ENCODE measurements at regions not wholly inside any gene's neighbourhood (a gene's known extent, or its start where the extent isn't known, plus 50 kb on each side); places are given as distances from the start of the nearest gene placed in this dataset.

GRCh38 chr6:168369786-168370185 lies 50.2 kb upstream of the DACT2 start:
- Histone ChIP-seq H3K27me3 (ENCODE audit: control insufficient read depth in 1 of 2, insufficient read depth in 2 of 2, low read length in 1 of 2) (no peaks in the 10 kb centered on the region), H3K36me3 (ENCODE audit: control insufficient read depth in 1 of 2, insufficient read depth in 2 of 2, low read length in 1 of 2) (no peaks in the 10 kb centered on the region), H3K27ac (ENCODE audit: low read depth in 1 of 2, low read length in 2 of 2) (no peak overlapping the region), H3K4me1 (ENCODE audit: control insufficient read depth in 1 of 2, insufficient read depth in 2 of 2, low read length in 2 of 2) (no peaks in the 10 kb centered on the region), H3K9me3 (ENCODE audit: control insufficient read depth, low read length) (no peaks in the 10 kb centered on the region), H3K4me3 (ENCODE audit: low read length in 2 of 2) (no peak overlapping the region)
- DNase-seq: peak; percentile 36 to 67
- 77 to 80% methylated on average over 13 of the region's 13 CpGs for WGBS, 2 donors
- intact Hi-C loops (cut with DNase I): loop anchor here (1.0 to 2.0 kb wide), 2 partner anchors 513 to 515 kb away; no protein-coding TSS in a partner anchor
- ATAC-seq (ENCODE audit: low FRiP score): no peak

GRCh38 chr6:168370310-168370991 lies 50.9 kb upstream of the DACT2 start:
- peak; percentile 83 to 96 for DNase-seq
- Histone ChIP-seq H3K27me3 (ENCODE audit: control insufficient read depth in 1 of 2, insufficient read depth in 2 of 2, low read length in 1 of 2) (no peaks in the 10 kb centered on the region), H3K9me3 (ENCODE audit: control insufficient read depth, low read length) (no peaks in the 10 kb centered on the region), H3K27ac (ENCODE audit: low read depth in 1 of 2, low read length in 2 of 2) (no peak overlapping the region), H3K4me1 (ENCODE audit: control insufficient read depth in 1 of 2, insufficient read depth in 2 of 2, low read length in 2 of 2) (no peaks in the 10 kb centered on the region), H3K4me3 (ENCODE audit: low read length in 2 of 2) (no peak overlapping the region), H3K36me3 (ENCODE audit: control insufficient read depth in 1 of 2, insufficient read depth in 2 of 2, low read length in 1 of 2) (no peaks in the 10 kb centered on the region)
- intact Hi-C loops (cut with DNase I): loop anchor here (1.0 to 2.0 kb wide), 2 partner anchors 512 to 514 kb away; no protein-coding TSS in a partner anchor
- ATAC-seq (ENCODE audit: low FRiP score): peak; percentile 82
- 50 to 53% methylated on average over 42 to 43 of the region's 43 CpGs for whole genome bisulfite sequencing, 2 donors

GRCh38 chr6:168371185-168371584 lies 51.6 kb upstream of the DACT2 start:
- intact Hi-C loops (cut with DNase I): loop anchor here in 1 of 2 donors (2.0 kb wide), 1 partner anchor 512 kb away; no protein-coding TSS in a partner anchor
- H3K4me3 ChIP-seq (ENCODE audit: low read length in 2 of 2): no peak overlapping the region

GRCh38 chr6:168371618-168371980 lies 52.0 kb upstream of the DACT2 start:
- Histone ChIP-seq H3K4me1 (ENCODE audit: control insufficient read depth in 1 of 2, insufficient read depth in 2 of 2, low read length in 2 of 2) (no peaks in the 10 kb centered on the region), H3K9me3 (ENCODE audit: control insufficient read depth, low read length) (no peaks in the 10 kb centered on the region), H3K27me3 (ENCODE audit: control insufficient read depth in 1 of 2, insufficient read depth in 2 of 2, low read length in 1 of 2) (no peaks in the 10 kb centered on the region), H3K4me3 (ENCODE audit: low read length in 2 of 2) (no peak overlapping the region), H3K36me3 (ENCODE audit: control insufficient read depth in 1 of 2, insufficient read depth in 2 of 2, low read length in 1 of 2) (no peaks in the 10 kb centered on the region), H3K27ac (ENCODE audit: low read depth in 1 of 2, low read length in 2 of 2) (no peak overlapping the region)
- 88% methylated on average over 6 of the region's 6 CpGs for WGBS, 2 donors
- ATAC-seq (ENCODE audit: low FRiP score): no peak
- peak in 1 of 2 donors; percentile 29 for DNase-seq
- intact Hi-C loops (cut with DNase I): loop anchor here in 1 of 2 donors (2.0 kb wide), 1 partner anchor 511 kb away; no protein-coding TSS in a partner anchor

More at GRCh38 chr6:168371185-168371584, 51.6 kb upstream of the DACT2 start:
- no peak overlapping the region for H3K27ac ChIP-seq (ENCODE audit: low read depth in 1 of 2, low read length in 2 of 2)
- no peaks in the 10 kb centered on the region for H3K9me3 ChIP-seq (ENCODE audit: control insufficient read depth, low read length)
- DNase-seq: peak in 1 of 2 donors; percentile 43
- H3K36me3 ChIP-seq (ENCODE audit: control insufficient read depth in 1 of 2, insufficient read depth in 2 of 2, low read length in 1 of 2): no peaks in the 10 kb centered on the region
- ATAC-seq (ENCODE audit: low FRiP score): no peak
- WGBS, 2 donors: 92 to 93% methylated on average over 11 of the region's 11 CpGs
- no peaks in the 10 kb centered on the region for H3K27me3 ChIP-seq (ENCODE audit: control insufficient read depth in 1 of 2, insufficient read depth in 2 of 2, low read length in 1 of 2)
- no peaks in the 10 kb centered on the region for H3K4me1 ChIP-seq (ENCODE audit: control insufficient read depth in 1 of 2, insufficient read depth in 2 of 2, low read length in 2 of 2)

DNA sequence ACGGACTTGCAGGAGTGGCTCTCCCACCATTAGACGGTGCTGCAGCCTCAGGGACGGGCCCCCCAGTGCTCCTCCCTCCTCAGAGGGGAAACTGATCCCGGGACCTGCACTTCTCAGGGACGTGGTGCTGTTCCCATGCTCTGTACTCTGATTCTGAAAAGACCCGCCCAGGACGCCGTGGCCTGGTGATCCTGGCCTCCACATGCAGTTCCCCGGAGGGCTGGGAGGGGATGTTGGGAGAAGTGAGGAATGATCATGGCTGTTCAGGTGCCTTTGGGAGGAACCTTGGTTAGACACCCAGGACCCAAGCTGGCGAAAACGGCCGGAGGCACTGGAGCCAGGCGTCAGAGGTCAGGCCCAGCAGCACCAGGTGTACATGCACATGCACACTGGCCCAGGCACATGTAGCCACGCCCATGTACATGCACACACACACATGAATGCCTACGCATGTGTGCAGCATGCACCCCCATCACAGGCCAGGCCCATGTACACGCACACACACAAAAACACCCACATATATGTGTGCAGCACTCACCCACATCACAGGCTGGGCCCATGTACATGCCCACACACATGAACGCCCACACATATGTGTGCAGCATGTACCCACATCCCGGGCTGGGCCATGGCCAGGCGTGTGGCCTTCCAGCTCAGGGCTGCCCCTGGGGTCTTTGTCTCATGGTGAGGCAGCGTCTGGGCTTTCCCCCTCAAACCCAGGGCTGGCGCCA lies 52.6 kb upstream of the DACT2 start:
- Histone ChIP-seq H3K4me3 (ENCODE audit: low read length in 2 of 2) (no peak overlapping the region), H3K27me3 (ENCODE audit: control insufficient read depth in 1 of 2, insufficient read depth in 2 of 2, low read length in 1 of 2) (no peaks in the 10 kb centered on the region), H3K4me1 (ENCODE audit: control insufficient read depth in 1 of 2, insufficient read depth in 2 of 2, low read length in 2 of 2) (no peaks in the 10 kb centered on the region), H3K9me3 (ENCODE audit: control insufficient read depth, low read length) (no peaks in the 10 kb centered on the region), H3K27ac (ENCODE audit: low read depth in 1 of 2, low read length in 2 of 2) (no peak overlapping the region), H3K36me3 (ENCODE audit: control insufficient read depth in 1 of 2, insufficient read depth in 2 of 2, low read length in 1 of 2) (no peaks in the 10 kb centered on the region)
- no peak for ATAC-seq (ENCODE audit: low FRiP score)
- intact Hi-C loops (cut with DNase I): loop anchor here in 1 of 2 donors (2.0 kb wide), 1 partner anchor 511 kb away; no protein-coding TSS in a partner anchor
- peak; percentile 31 to 71 for DNase-seq
- WGBS, 2 donors: 95% methylated on average over 21 of the region's 21 CpGs

DNA sequence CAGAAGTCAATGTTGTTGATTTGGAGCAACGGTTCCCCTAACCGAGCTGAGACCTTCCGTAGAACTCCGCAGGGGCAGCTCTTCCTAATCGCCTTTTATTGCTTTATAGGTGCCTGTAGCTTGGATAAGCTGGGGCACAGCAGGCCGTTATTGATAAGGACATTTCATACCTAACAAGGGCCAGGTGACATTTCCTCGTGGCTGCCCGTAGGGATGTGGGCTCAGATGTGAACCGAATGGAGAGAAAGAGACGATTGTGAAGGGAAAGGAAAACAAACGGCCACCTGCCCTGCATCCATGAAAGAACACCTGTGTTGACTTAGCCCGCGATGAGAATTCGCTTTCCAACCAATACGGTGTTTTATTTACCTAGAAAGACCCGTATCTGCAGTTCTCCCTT lies 53.3 kb upstream of the DACT2 start:
- intact Hi-C loops (cut with DNase I): no loop called here
- peak in 1 of 2 donors; percentile 39 for DNase-seq

DNA sequence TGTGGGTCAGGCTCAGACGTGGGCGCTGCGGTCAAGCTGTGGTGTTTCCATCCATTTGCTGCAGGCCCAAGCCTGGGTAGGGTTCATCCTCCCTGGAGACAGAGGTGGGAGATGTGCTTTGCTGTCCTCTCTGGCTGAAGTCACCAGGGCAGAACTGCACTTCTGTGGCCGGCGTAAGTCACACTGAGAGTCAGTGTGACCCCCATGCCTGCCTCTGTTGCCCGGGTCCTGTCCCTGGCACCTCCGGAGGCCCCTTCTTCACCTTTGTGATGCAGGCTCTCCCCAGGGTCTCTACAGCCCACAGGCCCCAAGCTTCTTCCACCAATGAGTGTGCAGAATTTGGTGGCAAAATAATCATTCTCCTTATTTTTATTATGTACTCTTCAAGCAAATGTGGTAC lies 53.8 kb upstream of the DACT2 start:
- WGBS, 2 donors: 95 to 96% methylated on average over 7 of the region's 7 CpGs
- peak; percentile 38 to 51 for DNase-seq
- Histone ChIP-seq H3K27ac (ENCODE audit: low read depth in 1 of 2, low read length in 2 of 2) (no peak overlapping the region), H3K9me3 (ENCODE audit: control insufficient read depth, low read length) (no peaks in the 10 kb centered on the region), H3K4me3 (ENCODE audit: low read length in 2 of 2) (no peak overlapping the region), H3K27me3 (ENCODE audit: control insufficient read depth in 1 of 2, insufficient read depth in 2 of 2, low read length in 1 of 2) (no peaks in the 10 kb centered on the region), H3K36me3 (ENCODE audit: control insufficient read depth in 1 of 2, insufficient read depth in 2 of 2, low read length in 1 of 2) (no peaks in the 10 kb centered on the region), H3K4me1 (ENCODE audit: control insufficient read depth in 1 of 2, insufficient read depth in 2 of 2, low read length in 2 of 2) (no peaks in the 10 kb centered on the region)
- ATAC-seq (ENCODE audit: low FRiP score): no peak
- intact Hi-C loops (cut with DNase I): no loop called here

More for the DNA sequence above, 53.3 kb upstream of the DACT2 start:
- WGBS, 2 donors: 89 to 96% methylated on average over 16 of the region's 16 CpGs
- Histone ChIP-seq H3K9me3 (ENCODE audit: control insufficient read depth, low read length) (no peaks in the 10 kb centered on the region), H3K36me3 (ENCODE audit: control insufficient read depth in 1 of 2, insufficient read depth in 2 of 2, low read length in 1 of 2) (no peaks in the 10 kb centered on the region), H3K27me3 (ENCODE audit: control insufficient read depth in 1 of 2, insufficient read depth in 2 of 2, low read length in 1 of 2) (no peaks in the 10 kb centered on the region), H3K27ac (ENCODE audit: low read depth in 1 of 2, low read length in 2 of 2) (no peak overlapping the region), H3K4me1 (ENCODE audit: control insufficient read depth in 1 of 2, insufficient read depth in 2 of 2, low read length in 2 of 2) (no peaks in the 10 kb centered on the region), H3K4me3 (ENCODE audit: low read length in 2 of 2) (no peak overlapping the region)
- ATAC-seq (ENCODE audit: low FRiP score): no peak

DNA sequence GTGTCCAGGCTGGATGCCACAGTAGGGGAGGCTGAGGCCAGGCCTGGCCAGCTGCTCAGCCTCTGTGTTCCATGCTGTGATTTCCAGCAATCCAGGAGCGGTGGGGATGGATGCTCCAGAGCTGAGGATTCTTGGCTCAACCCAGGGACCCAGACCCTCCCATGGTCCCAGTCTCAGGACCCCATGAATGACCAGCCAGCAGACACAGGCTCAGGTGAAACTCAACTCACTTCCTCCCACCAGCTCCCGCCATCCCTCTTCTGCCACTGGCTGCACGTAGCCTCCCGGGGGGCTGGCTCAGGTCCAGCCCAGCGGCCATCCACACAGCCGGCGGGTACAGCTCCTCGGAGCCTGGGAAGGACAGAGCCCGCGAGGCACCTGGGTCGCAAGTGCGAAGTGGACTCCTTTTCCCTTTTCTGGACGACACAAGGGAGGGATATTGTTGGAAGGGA lies 54.5 kb upstream of the DACT2 start:
- Histone ChIP-seq H3K4me3 (ENCODE audit: low read length in 2 of 2) (no peak overlapping the region), H3K27ac (ENCODE audit: low read depth in 1 of 2, low read length in 2 of 2) (no peak overlapping the region), H3K4me1 (ENCODE audit: control insufficient read depth in 1 of 2, insufficient read depth in 2 of 2, low read length in 2 of 2) (no peaks in the 10 kb centered on the region), H3K9me3 (ENCODE audit: control insufficient read depth, low read length) (no peaks in the 10 kb centered on the region), H3K27me3 (ENCODE audit: control insufficient read depth in 1 of 2, insufficient read depth in 2 of 2, low read length in 1 of 2) (no peaks in the 10 kb centered on the region), H3K36me3 (ENCODE audit: control insufficient read depth in 1 of 2, insufficient read depth in 2 of 2, low read length in 1 of 2) (no peaks in the 10 kb centered on the region)
- ATAC-seq (ENCODE audit: low FRiP score) (no peak), DNase-seq (peak in 1 of 2 donors; percentile 68)
- intact Hi-C loops (cut with DNase I): no loop called here
- 75 to 78% methylated on average over 13 of the region's 13 CpGs for WGBS, 2 donors

Data from aorta (tissue), 5 donors.